SK-N-SH (cell line): ENCODE measurements at regions not wholly inside any gene's neighbourhood (a gene's known extent, or its start where the extent isn't known, plus 50 kb on each side); places are given as distances from the start of the nearest gene placed in this dataset.

Experiments
- EP300 ChIP-seq, 2 experiments: IDR thresholded peaks; 2 replicates each; pipeline versions ENCODE4 v1.4.0 to v1.6.1; 2012; ENCODE audit warnings: borderline replicate concordance in 1 of 2, low read depth in 1 of 2, low read length in 1 of 2
- FOXJ3 ChIP-seq: sonication (generic); formaldehyde crosslinking; IDR thresholded peaks from 2 replicates; pipeline ENCODE4 v1.5.1; 2020; ENCODE audit warnings: mild to moderate bottlenecking, missing genetic modification reagents
- MXI1 ChIP-seq: IDR thresholded peaks from 2 replicates; pipeline ENCODE4 v1.6.1; 2012; ENCODE audit warnings: mild to moderate bottlenecking, low read depth, low read length, improper control_type of control experiment
- SIN3A ChIP-seq: IDR thresholded peaks from 2 replicates; pipeline ENCODE4 v1.6.1; 2012; ENCODE audit warnings: low read depth, mild to moderate bottlenecking, low read length, moderate library complexity, borderline replicate concordance
- TCF12 ChIP-seq: IDR thresholded peaks from 2 replicates; pipeline ENCODE4 v1.4.0; 2012
- TF ChIP-seq, protein P1 (sequence below): fragments of 200-600 bp; sonication (generic); IDR thresholded peaks from 2 replicates; pipeline ENCODE4 v1.6.1; 2017; ENCODE audit warnings: antibody characterized with exemption, mild to moderate bottlenecking, moderate library complexity

GRCh38 chr2:226187156-226187555 is 612.5 kb downstream of the IRS1 start:
- TF ChIP-seq, protein P1, sequence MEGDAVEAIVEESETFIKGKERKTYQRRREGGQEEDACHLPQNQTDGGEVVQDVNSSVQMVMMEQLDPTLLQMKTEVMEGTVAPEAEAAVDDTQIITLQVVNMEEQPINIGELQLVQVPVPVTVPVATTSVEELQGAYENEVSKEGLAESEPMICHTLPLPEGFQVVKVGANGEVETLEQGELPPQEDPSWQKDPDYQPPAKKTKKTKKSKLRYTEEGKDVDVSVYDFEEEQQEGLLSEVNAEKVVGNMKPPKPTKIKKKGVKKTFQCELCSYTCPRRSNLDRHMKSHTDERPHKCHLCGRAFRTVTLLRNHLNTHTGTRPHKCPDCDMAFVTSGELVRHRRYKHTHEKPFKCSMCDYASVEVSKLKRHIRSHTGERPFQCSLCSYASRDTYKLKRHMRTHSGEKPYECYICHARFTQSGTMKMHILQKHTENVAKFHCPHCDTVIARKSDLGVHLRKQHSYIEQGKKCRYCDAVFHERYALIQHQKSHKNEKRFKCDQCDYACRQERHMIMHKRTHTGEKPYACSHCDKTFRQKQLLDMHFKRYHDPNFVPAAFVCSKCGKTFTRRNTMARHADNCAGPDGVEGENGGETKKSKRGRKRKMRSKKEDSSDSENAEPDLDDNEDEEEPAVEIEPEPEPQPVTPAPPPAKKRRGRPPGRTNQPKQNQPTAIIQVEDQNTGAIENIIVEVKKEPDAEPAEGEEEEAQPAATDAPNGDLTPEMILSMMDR = no peak
- TF ChIP-seq EP300 (IDR thresholded peaks at IDR 0.05; ENCODE audit: borderline replicate concordance in 1 of 2, low read depth in 1 of 2, low read length in 1 of 2) (no peak), MXI1 (no peak), FOXJ3 (CRISPR knock-in tag) (no peak), SIN3A (no peak), TCF12 (no peak)
